ENCODE measurements at regions not wholly inside any gene's neighbourhood (a gene's known extent, or its start where the extent isn't known, plus 50 kb on each side); places are given as distances from the start of the nearest gene placed in this dataset.

- TF ChIP-seq POLR2A (IDR thresholded peaks at IDR 0.05) (no peak), EP300 (IDR thresholded peaks at IDR 0.05) (no peak)
- TF ChIP-seq, protein P1, sequence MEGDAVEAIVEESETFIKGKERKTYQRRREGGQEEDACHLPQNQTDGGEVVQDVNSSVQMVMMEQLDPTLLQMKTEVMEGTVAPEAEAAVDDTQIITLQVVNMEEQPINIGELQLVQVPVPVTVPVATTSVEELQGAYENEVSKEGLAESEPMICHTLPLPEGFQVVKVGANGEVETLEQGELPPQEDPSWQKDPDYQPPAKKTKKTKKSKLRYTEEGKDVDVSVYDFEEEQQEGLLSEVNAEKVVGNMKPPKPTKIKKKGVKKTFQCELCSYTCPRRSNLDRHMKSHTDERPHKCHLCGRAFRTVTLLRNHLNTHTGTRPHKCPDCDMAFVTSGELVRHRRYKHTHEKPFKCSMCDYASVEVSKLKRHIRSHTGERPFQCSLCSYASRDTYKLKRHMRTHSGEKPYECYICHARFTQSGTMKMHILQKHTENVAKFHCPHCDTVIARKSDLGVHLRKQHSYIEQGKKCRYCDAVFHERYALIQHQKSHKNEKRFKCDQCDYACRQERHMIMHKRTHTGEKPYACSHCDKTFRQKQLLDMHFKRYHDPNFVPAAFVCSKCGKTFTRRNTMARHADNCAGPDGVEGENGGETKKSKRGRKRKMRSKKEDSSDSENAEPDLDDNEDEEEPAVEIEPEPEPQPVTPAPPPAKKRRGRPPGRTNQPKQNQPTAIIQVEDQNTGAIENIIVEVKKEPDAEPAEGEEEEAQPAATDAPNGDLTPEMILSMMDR (IDR thresholded peaks at IDR 0.05) = no peak
Measured at GRCh38 chr2:128519517-128520215, 201.0 kb upstream of the HS6ST1 start.

Measured in ovary (tissue), 3 donors.